Endometrium (tissue), 2 donors: ENCODE measurements at regions not wholly inside any gene's neighbourhood (a gene's known extent, or its start where the extent isn't known, plus 50 kb on each side); places are given as distances from the start of the nearest gene placed in this dataset.

Experiments
- FAIRE-seq: peaks from 2 replicates; lab custom pipeline; 2012; peaks lifted over from hg19 to GRCh38; lab: Jason Lieb, UNC
- donor health status: control.
- donor health status: control.

GRCh38 chr20:40446888-40447287 lies 242.1 kb downstream of the MAFB start:
- FAIRE-seq, result no peak

GRCh38 chr20:40444516-40444915 lies 244.5 kb downstream of the MAFB start:
- no peak for FAIRE-seq

DNA sequence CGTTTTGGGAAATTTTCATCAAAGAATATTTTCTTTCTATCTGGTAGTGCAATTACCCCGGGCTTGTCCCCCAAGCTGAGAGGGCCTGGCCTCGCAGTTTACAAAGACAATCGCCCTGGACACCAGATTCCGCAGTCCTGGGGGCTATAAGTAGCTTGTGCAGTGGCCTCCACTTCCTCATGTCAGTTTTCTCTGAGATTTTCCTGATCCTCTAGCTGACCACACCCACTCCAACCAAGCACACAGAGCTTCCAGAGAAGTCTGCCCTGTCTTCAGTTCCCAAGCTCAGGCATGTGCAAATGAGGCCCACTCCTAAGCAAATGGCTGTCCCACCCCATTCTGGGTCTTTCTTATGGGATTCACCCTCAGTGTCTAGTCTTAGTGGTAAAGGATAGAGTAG lies 245.3 kb downstream of the MAFB start:
- no peak for FAIRE-seq

GRCh38 chr20:40442181-40442963 lies 246.7 kb downstream of the MAFB start:
- FAIRE-seq, result no peak

DNA sequence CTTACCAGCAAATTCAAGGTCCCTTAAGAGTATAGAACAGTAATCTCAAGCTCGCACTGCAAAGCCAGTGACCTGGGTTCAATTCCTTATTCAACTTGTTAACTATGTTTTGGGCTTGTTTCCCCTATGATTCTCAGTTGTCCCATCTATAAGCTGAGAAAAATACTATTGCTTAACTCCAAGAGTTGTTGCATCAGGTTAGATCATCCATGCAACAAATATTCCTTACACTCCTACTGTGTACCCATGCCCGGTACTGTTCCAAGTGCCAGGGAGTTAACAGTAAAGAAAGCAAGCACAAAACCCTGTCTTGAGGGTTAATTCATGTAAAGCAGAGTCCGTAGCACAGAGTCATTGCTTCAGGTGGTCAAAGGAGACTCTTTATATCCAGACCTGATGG lies 247.3 kb downstream of the MAFB start:
- no peak for FAIRE-seq

DNA sequence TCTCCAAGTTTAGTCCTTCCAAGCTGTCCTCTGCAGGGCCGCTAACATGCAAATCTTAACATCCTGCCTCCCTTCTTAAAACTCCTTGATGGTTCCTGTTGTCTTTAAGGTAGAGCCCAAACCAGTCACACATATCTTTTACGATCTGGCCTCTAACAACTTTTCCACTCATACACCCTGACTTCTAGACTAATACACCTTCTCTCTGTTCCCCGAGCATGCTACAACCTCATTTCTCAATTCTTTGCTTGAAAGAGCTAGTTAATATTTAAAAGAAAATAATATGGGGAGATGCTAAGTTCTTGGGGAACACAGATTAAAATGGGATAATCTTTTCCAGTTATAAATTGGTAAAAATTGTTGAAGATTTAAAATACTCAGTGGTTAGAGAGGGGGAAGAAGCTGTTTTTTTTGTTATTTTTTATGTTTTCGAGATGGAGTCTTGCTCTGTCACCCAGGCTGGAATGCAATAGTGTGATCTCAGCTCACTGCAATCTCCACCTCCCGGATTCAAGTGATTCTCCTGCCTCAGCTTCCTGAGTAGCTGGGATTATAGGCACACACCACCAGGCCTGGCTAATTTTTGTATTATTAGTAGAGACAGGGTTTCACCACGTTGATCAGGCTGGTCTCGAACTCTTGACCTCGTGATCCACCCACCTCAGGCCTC lies 250.7 kb downstream of the MAFB start:
- FAIRE-seq, result no peak

DNA sequence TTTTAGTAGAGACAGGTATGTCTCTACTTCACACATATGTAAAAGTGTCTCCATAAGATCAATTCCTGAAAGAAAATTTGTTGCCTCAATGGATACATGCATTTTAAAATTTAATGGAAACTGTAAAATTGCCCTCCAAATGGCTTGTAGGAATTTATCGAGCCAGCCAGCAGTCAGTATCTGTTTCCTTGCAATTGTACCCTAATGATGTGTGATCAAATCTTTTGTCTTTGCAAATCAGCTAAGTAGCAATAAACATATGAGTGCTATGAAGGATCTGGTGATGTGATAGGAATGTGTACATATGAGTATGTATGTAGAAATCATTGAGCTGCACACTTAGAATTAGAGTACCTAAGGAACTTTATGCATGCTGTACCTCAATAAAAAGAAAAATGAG lies 253.0 kb downstream of the MAFB start:
- no peak for FAIRE-seq

DNA sequence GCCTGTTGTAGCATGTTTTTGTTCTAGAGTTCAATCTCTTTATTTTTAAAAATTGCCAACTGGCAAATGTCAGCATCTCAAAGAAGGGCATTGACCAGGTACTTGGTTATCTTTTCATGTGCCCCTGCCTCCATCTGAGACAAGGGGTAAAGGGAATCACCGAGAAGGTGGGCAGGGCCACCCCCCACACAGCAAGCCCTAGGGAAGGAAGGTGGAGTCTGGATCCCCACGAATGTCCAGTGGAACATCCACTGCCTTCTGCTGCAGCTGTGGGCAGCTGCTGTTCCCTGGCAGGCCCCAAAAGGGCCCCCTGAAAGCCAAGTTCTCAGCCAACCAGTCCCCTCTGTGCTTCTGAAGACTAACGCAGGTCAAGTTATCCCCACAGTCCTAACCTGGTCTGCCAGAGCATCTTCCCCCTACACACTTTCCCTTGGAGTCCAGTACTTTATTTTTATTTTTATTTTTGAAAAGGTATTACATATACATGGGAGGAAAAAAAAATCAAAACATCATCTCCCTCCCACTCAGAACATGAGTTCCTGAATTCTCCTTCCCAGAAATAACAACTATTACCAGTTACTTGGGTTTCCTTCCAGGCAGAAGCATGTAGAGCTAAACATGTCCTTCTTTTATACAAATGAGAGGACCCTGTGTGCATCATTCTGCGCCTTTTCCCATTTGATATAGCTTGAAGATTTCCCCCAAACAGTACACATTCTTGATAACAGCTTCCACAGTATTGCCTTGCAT lies 253.7 kb downstream of the MAFB start:
- no peak for FAIRE-seq

GRCh38 chr20:40434122-40434521 lies 254.9 kb downstream of the MAFB start:
- no peak for FAIRE-seq

GRCh38 chr20:40433341-40433861 lies 255.6 kb downstream of the MAFB start:
- no peak for FAIRE-seq

DNA sequence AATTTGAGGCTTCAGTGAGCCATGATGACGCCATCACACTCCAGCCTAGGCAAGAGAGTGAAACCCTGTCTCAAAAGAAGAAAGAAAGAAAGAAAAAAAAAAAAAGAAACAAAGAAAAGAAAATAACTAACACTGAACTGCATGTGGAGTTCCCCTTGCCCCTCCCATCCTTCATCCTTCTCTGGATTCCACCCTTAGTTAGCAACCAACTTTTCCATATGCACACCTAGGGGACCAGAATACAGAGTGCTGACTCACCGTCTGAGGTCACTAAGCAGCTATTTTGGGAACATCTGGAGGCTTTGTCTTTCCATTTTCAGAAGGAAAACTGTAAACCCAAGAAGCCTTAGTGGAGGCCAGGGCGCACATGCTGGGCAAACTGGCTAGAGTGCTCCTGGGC lies 257.4 kb downstream of the MAFB start:
- no peak for FAIRE-seq

GRCh38 chr20:40431112-40431511 lies 257.9 kb downstream of the MAFB start:
- no peak for FAIRE-seq

- FAIRE-seq, result no peak
These were observed 262.0 kb downstream of the MAFB start for GRCh38 chr20:40427026-40427425.

DNA sequence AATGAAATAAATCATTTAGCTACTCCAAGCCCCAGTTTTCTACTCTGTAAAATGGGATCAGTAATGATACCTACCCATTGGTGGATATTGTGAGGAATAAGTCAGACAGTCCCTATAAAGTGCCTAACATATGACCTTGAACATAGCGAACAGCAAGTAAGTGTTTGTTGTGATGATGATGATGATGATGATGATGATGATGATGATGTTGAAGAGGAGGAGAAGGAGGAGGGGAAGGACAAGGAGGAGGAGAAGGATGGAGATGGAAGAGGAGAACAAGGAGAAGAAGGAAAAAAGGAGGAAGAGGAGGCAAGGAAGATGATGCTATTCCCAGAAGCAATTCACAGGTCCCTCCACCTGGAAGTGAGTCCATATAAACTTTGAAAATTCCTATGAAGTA lies 264.3 kb downstream of the MAFB start:
- no peak for FAIRE-seq

GRCh38 chr20:40422656-40423055 lies 266.4 kb downstream of the MAFB start:
- FAIRE-seq, result no peak

- no peak for FAIRE-seq
These were observed 272.8 kb downstream of the MAFB start for GRCh38 chr20:40416274-40416673.

DNA sequence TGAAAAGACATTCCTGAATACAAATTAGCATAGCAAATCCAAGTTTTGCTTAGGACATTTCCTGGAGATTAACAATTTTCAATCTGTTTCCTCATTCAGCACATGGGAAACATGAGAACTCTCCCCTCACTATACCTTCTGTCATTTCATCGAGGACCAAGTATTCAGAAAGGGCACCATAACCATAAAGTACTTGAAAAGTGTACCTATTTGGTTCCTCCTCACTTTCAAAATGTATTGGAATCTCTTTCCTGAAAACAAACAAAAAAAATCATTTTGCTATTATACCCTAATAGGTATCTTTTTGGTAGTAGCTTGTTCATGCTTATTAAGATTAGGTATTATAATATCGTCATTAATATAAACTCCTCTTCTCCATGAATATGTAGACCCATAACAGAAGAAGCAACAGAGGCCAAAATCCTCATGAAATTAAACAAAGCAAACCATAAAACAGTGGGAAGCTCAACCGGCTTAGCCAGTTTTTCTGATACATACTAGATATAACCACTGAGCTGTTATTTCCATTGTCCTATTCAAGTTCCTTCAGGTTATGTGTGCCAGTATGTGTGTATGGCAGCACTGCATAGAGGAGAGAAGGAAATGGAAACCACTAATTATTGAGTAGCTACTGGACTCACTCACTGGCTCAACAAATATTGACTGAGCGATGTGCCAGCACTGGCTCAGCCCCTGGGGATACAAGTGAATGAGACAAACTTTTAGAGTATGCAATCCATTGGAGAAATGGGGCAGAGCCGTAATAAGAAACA lies 274.0 kb downstream of the MAFB start:
- FAIRE-seq, result no peak

DNA sequence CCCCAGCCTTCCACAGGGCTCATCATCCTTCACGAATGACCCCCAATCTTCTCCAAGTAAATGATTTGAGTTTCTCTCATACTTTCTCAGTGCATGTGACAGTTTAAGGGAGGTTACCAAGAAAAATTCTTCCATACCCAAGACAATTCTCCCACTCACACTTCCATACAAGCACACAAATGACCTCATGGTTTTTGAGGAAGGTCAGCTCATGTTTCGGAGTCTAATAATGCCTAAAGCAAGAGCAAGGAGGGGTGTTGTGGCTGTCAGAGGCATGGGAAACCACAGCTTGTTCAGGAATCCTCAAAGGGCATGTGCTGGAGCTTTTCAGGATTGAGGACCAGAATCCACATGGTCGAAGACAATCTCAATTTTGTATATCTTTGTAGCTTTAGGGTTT lies 279.0 kb downstream of the MAFB start:
- FAIRE-seq, result no peak

DNA sequence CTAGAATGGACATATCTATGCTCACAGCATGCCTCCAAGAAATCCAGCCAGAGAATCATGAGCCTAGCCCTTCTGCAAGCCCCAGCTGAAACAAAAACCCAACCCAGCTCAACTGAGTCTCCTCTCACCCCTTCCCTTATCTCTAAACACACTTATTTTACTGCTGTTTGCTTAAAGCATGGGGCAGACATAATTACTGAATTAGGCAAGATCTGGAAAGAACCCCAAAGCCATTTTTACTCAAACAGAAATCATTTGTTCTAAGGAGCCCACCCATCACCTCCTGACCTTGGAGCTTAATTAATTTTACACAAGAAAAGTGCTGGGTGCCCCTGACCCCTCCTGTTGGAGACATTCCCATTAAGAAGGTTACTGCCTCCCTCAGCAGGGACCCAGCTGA lies 291.6 kb downstream of the MAFB start:
- FAIRE-seq, result no peak

DNA sequence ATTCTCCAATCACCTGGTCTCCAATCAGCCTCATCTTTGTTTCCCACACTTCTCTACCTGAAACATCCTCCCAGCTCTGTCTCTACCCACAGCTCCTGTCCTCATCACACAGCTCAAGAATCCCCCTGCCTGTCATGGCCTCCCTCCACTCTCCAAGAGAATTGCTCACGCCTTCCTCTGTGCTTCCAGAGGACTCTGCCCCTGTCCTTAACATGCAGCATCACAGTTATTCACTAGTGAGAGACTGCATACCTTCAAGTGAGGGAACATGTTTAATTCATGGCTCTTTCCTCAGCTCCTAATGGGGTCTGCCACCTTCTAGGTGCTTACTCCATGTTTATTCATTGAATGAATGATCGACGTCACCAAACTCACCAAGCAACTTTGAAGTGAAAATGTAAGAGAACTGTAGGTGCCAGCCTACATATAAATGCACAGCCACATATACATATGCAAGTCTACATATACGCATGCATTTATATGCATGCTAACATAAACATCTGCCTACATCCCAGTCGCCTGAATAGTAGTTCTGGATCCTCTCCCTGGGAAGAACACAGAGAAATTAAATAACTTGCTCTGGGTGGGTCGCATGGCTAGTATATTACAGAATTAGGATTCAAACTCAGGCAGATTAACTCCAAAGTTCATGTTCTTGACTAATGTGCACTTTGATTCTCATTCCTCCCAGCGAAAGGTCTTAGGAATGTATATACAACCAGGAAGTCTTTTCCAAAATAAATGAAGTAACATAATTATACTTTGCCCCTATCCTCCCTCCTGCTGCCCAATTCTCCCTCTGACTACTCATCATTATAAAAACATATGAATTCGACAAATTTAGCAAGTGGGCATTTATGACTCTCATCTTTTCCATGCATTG lies 295.6 kb downstream of the MAFB start:
- no peak for FAIRE-seq

GRCh38 chr20:40390654-40391053 lies 298.4 kb downstream of the MAFB start:
- no peak for FAIRE-seq
